HG03103 (cell line): ENCODE measurements at regions not wholly inside any gene's neighbourhood (a gene's known extent, or its start where the extent isn't known, plus 50 kb on each side); places are given as distances from the start of the nearest gene placed in this dataset.
"Not testable (repeated sequence)": the region's sequence is repeated elsewhere in the genome, so short reads cannot be mapped to it uniquely, and the experiment has no call there.

Source experiments
- ATAC-seq: cut with Tn5 transposase; IDR thresholded peaks from one replicate; pipeline ENCODE4 v1.9.1; 2021; ENCODE audit warnings: low read depth; ENCODE audit not compliant: unreplicated experiment

GRCh38 chr2:41031282-41031681, 579.4 kb upstream of the SLC8A1 start:
- no peak for ATAC-seq

- ATAC-seq = no peak
These were observed 580.8 kb upstream of the SLC8A1 start for GRCh38 chr2:41032715-41033114.

- no peak for ATAC-seq
These were observed 581.2 kb upstream of the SLC8A1 start for GRCh38 chr2:41033127-41033526.

- no peak for ATAC-seq
These were observed 586.5 kb upstream of the SLC8A1 start for GRCh38 chr2:41038408-41038807.

DNA sequence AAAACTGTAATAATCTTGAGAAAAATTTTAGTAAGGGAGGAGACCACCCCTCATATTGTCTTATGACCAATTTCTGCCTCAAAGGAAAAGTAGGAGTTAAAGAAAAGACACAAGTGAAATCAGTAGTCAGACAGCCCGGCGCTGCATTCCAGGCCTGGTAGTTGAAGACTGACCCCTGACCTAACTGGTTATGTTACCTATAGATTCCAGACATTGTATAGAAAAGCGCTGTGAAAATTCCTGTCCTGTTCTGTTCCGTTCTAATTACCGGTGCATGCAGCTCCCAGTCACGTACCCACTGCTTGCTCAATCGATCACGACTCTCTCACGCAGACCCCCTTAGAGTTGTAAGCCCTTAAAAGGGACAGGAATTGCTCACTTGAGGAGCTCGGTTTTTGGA, 587.9 kb upstream of the SLC8A1 start:
- ATAC-seq = not testable (repeated sequence)

DNA sequence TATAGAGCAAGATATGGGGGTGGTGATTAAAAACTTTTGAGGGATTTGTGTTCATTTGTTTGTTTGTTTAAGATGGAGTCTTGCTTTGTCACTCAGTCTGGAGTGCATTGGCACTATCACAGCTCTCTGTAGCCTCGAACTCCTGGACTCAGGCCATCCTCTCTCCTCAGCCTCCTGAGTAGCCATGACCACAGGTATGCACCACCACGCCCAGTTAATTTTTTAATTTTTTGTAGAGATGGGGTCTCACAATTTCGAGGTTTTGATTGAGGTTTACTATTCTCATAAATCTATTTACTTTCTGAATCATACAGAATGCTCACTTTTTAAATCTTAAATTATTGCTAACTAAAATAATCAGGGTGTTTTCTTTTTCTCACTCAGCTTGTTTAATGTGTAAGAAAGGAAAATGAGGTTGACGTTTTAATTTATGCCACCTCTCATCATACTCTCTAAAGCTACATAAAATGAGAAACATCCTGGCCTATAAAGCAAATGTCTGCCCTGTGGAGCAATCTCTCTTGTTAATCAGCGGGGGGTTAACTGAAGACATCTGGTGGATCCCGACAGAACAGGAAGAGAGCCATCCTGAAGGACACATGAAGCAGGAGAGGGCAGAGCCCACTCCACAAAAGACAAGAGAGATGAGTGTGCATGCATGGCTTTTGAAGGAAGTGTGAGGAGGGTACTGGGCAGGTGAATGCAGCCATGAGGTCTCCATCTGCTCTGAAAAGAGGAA, 589.1 kb upstream of the SLC8A1 start:
- ATAC-seq = no peak

DNA sequence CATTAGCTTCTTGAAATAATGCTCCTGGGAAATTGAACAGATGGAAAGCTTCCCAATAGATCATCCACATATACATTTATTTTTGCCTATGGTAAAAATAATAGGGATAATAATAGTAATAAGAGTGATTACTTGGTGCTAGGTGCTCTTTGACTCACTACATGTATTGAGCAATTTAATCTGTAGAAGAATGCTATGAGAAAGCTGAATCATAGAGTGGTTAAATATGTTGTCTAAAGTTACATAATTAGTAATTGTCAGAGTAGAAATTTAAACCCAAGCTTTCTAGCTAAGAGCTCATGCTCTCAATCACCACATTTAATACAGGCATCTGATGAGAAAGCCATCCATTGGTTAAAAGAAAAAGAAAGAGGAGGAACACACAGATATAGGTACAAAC, 590.5 kb upstream of the SLC8A1 start:
- no peak for ATAC-seq

DNA sequence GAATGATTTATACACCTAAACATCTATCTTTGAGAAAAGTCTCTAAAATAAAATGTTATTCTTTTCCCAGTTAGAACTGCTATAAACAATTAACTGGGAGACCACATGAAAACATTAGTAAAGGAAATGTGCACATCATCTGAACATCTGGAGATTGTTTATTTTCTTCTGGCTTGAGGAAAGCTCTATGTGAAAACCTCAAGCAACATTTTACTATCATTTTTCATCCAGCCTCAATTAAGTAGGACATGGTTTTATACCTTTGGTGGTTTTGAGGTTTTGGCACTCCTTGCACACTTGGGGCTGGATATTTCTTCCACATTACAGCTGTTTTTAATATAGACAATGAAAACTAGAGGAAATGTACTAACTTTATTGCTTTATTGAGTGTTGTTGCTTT, 609.5 kb upstream of the SLC8A1 start:
- no peak for ATAC-seq

- ATAC-seq = no peak
These were observed 610.4 kb upstream of the SLC8A1 start for GRCh38 chr2:41062336-41062735.

- ATAC-seq = no peak
These were observed 614.3 kb upstream of the SLC8A1 start for GRCh38 chr2:41066168-41066567.

DNA sequence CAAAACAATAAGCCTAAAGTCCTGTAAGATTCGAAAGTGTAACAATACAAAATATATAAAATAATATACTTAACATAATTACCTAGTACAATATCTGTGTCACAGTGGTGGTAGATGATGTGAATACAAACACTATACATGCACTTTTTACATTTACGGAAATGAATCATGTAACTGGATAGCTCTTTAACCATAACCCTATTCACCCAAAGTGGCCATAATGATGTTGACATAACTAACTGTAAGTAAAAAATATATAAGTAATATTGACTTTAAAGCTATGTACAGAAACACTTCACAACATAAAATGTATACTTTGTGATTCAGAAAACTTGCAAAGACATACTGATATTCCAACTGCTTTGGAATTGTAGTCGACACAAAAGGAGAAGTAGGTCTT, 616.9 kb upstream of the SLC8A1 start:
- no peak for ATAC-seq

- ATAC-seq = no peak
These were observed 626.5 kb upstream of the SLC8A1 start for GRCh38 chr2:41078341-41078740.

GRCh38 chr2:41079011-41079410, 627.1 kb upstream of the SLC8A1 start:
- no peak for ATAC-seq

DNA sequence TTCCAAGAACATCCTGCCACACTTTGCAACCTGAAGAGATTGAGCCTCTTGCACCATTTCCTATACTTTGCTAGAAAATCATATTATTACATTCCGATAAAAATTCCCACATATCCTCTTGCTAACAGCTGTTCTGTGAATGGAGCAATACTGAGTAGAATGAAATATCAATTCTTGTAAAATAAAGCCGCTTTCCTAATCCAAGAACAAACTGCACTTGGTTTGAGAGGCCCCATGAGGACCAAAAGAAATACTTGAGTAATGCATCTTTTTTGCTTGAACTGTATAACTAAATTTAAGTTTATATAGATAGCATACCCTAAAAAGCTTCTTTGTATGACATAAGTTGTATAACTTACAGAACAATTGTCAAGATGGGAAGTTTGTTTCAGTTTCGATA, 632.4 kb upstream of the SLC8A1 start:
- ATAC-seq = no peak

DNA sequence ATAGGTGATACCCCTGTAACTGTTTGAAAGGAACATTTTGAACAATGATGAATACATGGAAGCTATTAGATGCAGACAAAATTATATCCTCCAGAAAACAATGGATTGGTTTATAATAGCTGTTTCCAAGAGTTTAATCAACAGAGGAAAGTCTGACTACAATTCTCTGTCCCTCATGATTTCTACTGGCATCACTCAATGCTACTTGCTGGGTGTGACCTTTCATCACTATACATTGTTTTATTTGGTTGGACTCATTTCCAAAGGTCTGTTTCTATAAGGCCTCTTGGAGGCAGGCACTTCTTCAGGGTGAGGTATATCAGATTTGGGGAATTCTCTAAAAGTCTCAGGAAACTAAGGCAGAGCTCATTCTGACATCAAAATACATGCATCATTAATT, 636.1 kb upstream of the SLC8A1 start:
- no peak for ATAC-seq

GRCh38 chr2:41101281-41101680, 649.4 kb upstream of the SLC8A1 start:
- ATAC-seq = no peak

GRCh38 chr2:41109744-41110143, 657.9 kb upstream of the SLC8A1 start:
- ATAC-seq = no peak

DNA sequence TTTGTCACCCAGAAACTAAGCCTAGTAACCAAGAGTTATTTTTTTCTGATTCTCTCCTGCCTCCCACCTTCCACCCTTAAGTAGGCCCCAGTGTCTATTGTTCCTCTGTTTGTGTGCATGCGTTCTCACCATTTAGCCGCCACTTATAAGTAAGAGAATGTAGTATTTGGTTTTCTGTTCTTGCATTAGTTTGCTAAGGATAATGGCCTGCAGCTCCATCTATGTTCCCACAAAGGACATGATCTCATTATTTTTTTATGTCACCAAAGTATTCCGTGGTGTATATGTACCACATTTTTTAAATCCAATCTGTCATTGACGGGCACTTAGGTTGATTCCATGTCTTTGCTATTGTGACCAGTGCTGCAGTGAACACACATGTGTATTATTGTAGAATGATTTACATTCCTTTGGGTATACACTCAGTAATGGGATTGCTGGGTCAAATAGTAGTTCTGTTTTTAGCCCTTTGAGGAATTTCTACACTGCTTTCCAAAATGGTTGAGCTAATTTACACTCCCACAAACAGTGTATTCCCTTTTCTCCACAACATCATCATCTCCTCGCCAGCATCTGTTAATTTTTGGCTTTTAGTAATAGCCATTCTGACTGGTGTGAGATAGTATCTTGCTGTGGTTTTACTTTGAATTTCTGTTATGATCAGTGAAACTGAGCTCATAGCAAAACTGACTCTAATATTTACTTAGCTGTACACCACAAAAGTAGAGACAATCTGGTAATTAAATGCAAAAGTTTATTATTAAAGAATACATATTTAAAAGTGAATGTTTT, 660.1 kb upstream of the SLC8A1 start:
- ATAC-seq = no peak

GRCh38 chr2:41116106-41116797, 664.4 kb upstream of the SLC8A1 start:
- ATAC-seq = no peak

DNA sequence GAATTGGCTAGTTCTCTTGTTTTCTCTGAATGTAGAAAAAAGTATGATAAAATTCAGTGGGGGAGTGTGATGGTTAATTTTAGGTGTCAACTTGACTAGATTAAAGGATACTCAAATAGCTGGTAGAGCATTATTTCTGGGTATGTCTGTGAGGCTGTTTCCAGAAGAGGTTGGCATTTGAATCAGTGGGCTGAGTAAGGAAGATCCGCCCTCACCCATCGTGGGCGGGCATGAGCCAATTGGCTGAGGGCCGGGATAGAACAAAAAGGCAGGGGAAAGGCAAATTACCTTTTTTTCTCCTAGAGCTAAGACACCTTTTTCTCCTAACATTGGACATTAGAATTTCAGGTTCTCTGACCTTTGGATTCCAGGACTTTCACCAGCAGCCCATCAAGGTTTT, 667.6 kb upstream of the SLC8A1 start:
- ATAC-seq = no peak

GRCh38 chr2:41123341-41123740, 671.5 kb upstream of the SLC8A1 start:
- ATAC-seq = no peak

- no peak for ATAC-seq
These were observed 675.5 kb upstream of the SLC8A1 start for GRCh38 chr2:41127351-41127750.
